Ammon's horn (tissue), 1 donor: ENCODE measurements at regions not wholly inside any gene's neighbourhood (a gene's known extent, or its start where the extent isn't known, plus 50 kb on each side); places are given as distances from the start of the nearest gene placed in this dataset.
"Not testable (repeated sequence)": the region's sequence is repeated elsewhere in the genome, so short reads cannot be mapped to it uniquely, and the experiment has no call there.

Experiments
- DNase-seq: peaks from one replicate; pipeline ENCODE4 v3.0.0-alpha.2; 2016; ENCODE audit warnings: low spot score

DNA sequence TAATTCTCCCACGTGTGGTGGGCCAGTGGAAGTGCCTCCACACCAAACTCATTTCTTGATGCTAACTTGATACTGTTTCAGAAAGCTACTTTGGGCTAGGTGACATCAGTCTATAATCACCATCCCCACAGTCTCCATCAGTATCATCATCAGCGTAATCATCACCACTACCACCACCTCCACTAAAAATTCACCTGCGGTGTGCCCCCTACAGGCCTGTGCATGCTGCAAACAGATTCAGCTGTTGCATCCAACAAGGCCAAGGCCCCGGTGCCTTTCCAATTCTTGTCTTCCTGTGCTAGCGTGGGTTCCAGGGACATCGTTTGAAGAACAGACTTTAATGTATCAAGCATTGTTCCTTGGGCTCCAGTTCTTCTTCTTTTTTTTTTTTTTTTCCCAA is 201.3 kb upstream of the EXOC2 start:
- no peak for DNase-seq

DNA sequence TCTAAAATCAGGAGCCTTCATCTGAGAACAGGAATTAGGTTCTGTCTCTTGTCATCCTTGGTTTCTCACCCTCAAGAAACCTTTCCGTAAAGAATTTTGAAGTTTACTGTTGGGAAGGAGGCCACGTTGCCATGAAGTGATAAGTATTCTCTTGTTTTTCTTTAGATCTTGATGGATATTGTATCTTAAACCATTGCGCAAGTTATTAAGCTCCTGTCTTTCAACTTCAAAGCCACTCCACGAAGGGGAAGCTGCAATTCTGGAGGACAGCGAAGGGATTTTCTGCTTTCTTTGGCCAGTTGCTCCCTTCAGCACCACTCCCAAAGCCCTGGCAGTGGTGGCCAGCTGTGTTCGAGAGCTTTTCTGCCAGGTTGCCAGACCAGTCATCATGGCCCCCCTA is 198.1 kb upstream of the EXOC2 start:
- no peak for DNase-seq

- DNase-seq = no peak
These were observed 197.3 kb upstream of the EXOC2 start for GRCh38 chr6:890201-890600.

- DNase-seq = no peak
These were observed 194.8 kb upstream of the EXOC2 start for GRCh38 chr6:887583-888235.

DNA sequence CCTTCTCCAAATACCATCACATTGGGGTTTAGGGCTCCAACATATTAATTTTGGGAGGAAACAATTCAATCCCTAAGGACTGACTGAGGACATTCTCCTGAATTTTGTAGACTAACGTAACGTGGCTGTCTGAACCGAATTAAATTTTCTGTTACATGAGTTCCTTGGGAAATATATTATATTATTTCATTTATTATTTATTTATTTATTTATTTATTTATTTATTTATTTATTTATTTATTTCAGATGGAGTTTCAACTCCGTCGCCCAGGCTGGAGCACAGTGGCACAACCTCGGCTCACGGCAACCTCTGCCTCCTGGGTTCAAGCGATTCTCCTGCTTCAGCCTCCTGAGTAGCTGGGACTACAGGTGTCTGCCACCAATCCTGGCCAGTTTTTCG is 193.2 kb upstream of the EXOC2 start:
- not testable (repeated sequence) for DNase-seq

DNA sequence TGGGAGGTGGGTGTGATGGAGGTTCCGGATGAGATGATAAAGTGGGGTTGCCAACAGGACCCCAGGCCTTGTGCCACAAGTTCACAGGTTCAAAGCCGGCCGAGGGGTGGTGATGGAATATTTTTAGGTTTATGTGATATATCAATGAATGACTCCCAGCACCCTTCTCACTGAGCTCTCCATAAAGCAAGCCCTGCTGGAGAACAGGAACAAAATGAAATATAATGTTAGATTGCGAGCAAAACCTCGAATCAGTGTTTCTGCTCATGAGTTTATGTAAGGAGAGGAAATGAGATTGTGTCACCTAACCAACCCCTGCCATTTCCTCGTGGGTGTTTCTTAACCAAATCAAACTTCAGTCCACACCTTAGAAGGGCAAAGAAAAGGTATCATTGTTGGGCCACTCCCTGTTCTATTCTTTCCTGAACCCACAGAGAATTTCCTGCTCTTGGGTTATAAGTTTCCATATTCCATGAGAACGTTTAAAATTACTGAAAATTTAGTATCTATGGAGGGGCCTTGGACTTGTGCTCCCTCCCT is 192.2 kb upstream of the EXOC2 start:
- DNase-seq = no peak

- no peak for DNase-seq
These were observed 191.6 kb upstream of the EXOC2 start for GRCh38 chr6:884570-884969.

DNA sequence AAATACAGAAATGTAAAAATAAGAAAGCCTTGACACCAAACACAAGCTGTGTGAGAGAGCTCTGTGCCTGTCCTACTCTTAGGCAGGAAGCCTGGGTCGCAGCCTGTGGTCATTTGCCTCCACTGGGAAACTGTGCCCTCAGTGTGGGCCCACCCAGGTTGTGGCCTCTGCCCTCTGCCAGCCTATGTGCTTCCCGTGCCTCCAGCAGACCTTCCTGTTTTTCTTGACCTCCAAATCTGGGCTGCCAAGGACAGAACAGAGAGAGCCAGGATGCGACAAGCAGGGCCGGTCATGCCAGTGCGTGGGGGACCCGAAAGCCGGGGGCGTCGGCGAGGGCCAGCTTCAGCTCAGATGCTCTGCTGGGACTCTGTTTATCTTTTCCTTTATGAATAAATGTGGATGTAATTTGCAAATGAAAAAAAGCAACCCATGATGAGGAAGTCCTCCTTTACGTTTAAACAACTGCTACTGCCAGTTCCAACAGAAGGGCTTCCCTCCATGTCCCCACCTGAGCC is 189.2 kb upstream of the EXOC2 start:
- no peak for DNase-seq

- DNase-seq = no peak
These were observed 185.2 kb upstream of the EXOC2 start for GRCh38 chr6:878179-878578.

GRCh38 chr6:875012-875411 is 182.1 kb upstream of the EXOC2 start:
- DNase-seq = no peak

GRCh38 chr6:872570-873125 is 179.7 kb upstream of the EXOC2 start:
- no peak for DNase-seq

GRCh38 chr6:871503-871902 is 178.6 kb upstream of the EXOC2 start:
- no peak for DNase-seq

DNA sequence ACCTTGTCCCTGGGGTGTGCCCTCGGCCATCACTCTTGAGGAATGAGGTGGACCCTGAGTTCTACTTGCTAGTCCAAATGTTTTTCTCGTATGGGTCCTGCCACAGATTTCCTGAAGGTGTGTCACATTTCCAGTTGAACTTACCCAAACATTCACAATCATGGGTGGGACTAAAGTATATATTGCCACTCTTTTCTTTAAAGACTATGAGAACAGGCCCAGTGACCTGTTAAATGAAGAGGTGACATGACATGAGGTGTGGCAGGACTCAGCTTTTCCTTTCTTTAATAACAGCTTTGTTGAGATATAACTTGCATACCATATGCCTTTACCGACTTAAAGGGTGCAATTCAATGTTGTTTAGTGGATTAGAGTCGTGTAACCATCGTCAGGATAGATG is 177.2 kb upstream of the EXOC2 start:
- no peak for DNase-seq

DNA sequence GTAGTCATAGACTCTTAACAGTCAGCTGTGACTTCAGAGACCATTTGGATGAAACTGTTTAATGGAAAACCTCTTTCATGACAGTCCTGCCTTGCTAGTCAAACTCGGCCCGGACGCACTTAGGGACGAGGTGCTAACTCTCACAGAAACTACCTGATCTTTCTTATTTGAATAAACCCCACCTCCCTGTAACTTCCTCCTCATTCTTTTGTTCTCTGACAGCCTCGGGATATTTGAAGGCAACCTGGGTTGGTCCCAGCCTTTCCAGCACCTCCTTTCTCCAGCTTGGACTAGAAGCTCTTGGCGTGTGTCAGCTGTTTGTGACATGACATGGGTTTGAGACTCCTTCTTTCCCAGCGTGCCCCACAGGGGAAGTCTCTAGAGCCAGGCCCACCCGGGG is 175.3 kb upstream of the EXOC2 start:
- DNase-seq = no peak

DNA sequence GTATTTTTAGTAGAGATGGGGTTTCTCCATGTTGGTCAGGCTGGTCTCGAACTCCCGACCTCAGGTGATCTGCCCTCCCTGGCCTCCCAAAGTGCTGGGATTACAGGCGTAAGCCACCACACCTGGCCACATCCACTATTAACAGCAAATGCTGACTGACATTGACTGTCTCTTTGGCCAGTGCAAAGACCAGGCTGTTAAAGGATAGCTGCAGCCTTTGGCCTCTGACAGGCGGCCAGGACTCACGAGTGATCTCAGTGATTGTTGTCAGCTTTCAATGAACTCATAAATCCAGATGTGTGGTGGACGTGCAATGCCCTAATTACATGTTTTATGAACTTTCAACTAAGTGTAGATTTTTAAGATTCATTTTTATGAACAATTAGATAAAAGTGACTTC is 174.4 kb upstream of the EXOC2 start:
- DNase-seq = no peak

- no peak for DNase-seq
These were observed 173.4 kb upstream of the EXOC2 start for GRCh38 chr6:866316-866715.

- no peak for DNase-seq
These were observed 172.9 kb upstream of the EXOC2 start for GRCh38 chr6:865846-866245.

GRCh38 chr6:863831-864230 is 170.9 kb upstream of the EXOC2 start:
- no peak for DNase-seq

- DNase-seq = not testable (repeated sequence)
These were observed 170.2 kb upstream of the EXOC2 start for GRCh38 chr6:863127-863526.

DNA sequence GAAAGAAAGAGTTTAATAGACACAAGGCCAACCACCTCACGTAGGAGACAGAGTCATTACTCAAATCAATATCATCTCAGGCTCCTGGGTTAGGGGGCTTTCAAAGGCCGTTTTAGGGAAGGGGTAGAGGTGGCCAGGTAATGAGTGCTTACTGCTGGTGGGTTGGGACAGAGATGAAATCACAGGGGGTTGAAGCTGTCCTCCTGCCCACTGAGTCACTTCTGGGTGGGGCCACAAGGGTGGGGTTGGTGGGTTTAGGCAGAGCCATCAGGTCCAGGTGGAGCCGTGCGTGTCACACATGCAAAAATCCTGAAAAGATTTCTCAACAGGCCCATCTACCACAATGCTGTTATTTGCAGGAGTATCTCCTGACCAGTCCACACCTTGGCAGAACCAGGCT is 167.0 kb upstream of the EXOC2 start:
- no peak for DNase-seq

DNA sequence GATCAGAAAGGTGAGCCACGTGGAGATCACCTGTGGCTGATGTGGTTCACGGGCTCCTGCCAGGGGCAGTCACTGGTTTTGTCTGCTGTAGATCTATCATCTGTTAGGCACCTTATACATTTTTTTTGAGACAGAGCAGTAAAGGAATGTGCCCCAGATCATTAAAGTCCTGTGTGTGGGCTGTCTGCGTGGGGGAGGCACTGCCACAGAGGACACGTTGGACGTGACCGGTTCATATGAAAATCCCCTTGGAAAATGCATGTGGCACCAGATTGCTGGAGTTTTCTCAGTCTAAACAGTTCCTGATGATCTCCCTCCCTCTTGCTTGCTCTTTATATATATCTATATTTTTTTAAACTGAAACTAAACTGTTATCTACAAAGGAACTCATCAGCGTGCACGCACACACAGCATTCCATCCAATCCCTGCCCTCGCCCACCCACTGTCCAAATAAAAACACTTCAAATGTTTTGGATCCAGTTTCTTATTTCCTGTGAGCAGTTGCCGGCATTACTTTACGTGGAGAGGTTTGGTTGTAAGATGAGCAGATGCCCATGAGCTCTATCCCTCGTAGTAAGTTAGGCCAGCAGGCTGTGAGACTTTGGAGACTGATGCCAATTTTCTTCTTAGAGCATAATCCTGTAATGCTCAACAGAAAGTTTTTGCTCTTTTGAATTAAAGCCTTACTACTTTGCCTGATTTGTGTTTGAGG is 161.6 kb upstream of the EXOC2 start:
- DNase-seq = no peak

- DNase-seq = not testable (repeated sequence)
These were observed 159.3 kb upstream of the EXOC2 start for GRCh38 chr6:852216-852615.

DNA sequence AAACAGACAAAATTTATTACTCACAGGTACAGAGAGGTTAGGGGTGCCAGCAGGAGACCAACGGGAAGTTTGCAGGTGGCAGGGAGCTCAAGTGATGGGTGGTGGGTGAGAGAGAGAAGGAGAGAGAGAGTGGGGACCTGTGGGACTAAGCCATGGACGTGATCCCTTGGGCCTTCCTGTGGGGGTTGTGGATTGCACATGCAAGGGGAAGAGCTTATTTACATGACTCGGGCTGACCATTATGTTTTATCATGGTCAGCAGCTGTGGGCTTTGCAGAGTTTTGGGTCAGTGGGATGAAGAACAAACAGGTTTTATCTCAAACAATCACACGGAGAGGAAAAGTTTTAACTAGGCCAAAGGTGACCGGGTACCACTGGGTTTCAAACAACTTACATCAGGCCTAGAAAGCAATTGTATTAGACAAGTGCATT is 156.2 kb upstream of the EXOC2 start:
- no peak for DNase-seq
